ENCODE measurements at regions not wholly inside any gene's neighbourhood (a gene's known extent, or its start where the extent isn't known, plus 50 kb on each side); places are given as distances from the start of the nearest gene placed in this dataset.

GRCh38 chr2:175872005-175872348 is 130.1 kb downstream of the LNPK start (continued):
- no peak for TF ChIP-seq ZBTB33 (IDR thresholded peaks at IDR 0.05)

- no peaks in the 10 kb centered on the region for H3K4me1 ChIP-seq (ENCODE audit: control insufficient read depth in 4 of 4, insufficient read depth in 4 of 4, low read length in 3 of 4)
- 82% methylated on average over 3 of the region's 3 CpGs for WGBS
- TF ChIP-seq, protein P1, sequence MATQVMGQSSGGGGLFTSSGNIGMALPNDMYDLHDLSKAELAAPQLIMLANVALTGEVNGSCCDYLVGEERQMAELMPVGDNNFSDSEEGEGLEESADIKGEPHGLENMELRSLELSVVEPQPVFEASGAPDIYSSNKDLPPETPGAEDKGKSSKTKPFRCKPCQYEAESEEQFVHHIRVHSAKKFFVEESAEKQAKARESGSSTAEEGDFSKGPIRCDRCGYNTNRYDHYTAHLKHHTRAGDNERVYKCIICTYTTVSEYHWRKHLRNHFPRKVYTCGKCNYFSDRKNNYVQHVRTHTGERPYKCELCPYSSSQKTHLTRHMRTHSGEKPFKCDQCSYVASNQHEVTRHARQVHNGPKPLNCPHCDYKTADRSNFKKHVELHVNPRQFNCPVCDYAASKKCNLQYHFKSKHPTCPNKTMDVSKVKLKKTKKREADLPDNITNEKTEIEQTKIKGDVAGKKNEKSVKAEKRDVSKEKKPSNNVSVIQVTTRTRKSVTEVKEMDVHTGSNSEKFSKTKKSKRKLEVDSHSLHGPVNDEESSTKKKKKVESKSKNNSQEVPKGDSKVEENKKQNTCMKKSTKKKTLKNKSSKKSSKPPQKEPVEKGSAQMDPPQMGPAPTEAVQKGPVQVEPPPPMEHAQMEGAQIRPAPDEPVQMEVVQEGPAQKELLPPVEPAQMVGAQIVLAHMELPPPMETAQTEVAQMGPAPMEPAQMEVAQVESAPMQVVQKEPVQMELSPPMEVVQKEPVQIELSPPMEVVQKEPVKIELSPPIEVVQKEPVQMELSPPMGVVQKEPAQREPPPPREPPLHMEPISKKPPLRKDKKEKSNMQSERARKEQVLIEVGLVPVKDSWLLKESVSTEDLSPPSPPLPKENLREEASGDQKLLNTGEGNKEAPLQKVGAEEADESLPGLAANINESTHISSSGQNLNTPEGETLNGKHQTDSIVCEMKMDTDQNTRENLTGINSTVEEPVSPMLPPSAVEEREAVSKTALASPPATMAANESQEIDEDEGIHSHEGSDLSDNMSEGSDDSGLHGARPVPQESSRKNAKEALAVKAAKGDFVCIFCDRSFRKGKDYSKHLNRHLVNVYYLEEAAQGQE (IDR thresholded peaks at IDR 0.05), result no peak
- TF ChIP-seq TAF1 (conservative IDR thresholded peaks at IDR 0.05), result no peak
- TF ChIP-seq HNF4A (conservative IDR thresholded peaks at IDR 0.05), result no peak
- TF ChIP-seq RAD21 (IDR thresholded peaks at IDR 0.05), result no peak
- no peak for TF ChIP-seq EGR1 (IDR thresholded peaks at IDR 0.05; ENCODE audit: low read depth in 2 of 2)
- TF ChIP-seq GABPA (IDR thresholded peaks at IDR 0.05 in 1 of 2, conservative IDR thresholded peaks at IDR 0.05 in 1 of 2), result no peak
- no peak for TF ChIP-seq ZBTB33 (IDR thresholded peaks at IDR 0.05)
- TF ChIP-seq, protein P2, sequence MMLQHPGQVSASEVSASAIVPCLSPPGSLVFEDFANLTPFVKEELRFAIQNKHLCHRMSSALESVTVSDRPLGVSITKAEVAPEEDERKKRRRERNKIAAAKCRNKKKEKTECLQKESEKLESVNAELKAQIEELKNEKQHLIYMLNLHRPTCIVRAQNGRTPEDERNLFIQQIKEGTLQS (IDR thresholded peaks at IDR 0.05), result no peak
- TF ChIP-seq FOXA1 (IDR thresholded peaks at IDR 0.05), result no peak
- TF ChIP-seq SP1 (IDR thresholded peaks at IDR 0.05), result no peak
- no peak for TF ChIP-seq HNF4G (IDR thresholded peaks at IDR 0.05)
- TF ChIP-seq RXRA (IDR thresholded peaks at IDR 0.05), result no peak
- no peak for TF ChIP-seq YY1 (IDR thresholded peaks at IDR 0.05)
- TF ChIP-seq FOXA2 (IDR thresholded peaks at IDR 0.05), result no peak
- TF ChIP-seq, protein P3, sequence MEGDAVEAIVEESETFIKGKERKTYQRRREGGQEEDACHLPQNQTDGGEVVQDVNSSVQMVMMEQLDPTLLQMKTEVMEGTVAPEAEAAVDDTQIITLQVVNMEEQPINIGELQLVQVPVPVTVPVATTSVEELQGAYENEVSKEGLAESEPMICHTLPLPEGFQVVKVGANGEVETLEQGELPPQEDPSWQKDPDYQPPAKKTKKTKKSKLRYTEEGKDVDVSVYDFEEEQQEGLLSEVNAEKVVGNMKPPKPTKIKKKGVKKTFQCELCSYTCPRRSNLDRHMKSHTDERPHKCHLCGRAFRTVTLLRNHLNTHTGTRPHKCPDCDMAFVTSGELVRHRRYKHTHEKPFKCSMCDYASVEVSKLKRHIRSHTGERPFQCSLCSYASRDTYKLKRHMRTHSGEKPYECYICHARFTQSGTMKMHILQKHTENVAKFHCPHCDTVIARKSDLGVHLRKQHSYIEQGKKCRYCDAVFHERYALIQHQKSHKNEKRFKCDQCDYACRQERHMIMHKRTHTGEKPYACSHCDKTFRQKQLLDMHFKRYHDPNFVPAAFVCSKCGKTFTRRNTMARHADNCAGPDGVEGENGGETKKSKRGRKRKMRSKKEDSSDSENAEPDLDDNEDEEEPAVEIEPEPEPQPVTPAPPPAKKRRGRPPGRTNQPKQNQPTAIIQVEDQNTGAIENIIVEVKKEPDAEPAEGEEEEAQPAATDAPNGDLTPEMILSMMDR (IDR thresholded peaks at IDR 0.05; ENCODE audit: low read depth, low read length, missing input control), result no peak
- no peak overlapping the region for H3K9ac ChIP-seq (ENCODE audit: low read depth in 1 of 2, low read length in 2 of 2)
- H3K4me3 ChIP-seq (ENCODE audit: low read depth in 1 of 3, low read length in 3 of 3), result no peak overlapping the region
- H3K27ac ChIP-seq (ENCODE audit: low read depth in 1 of 2, low read length in 2 of 2), result no peak overlapping the region
- no peak for DNase-seq (ENCODE audit: low spot score)
- H3K27me3 ChIP-seq (ENCODE audit: control insufficient read depth in 4 of 4, insufficient read depth in 4 of 4, low read length in 3 of 4), result peaks cover 0 to 2% (median 0%) of the 10 kb centered on the region in 4 donors
- H3K9me3 ChIP-seq (ENCODE audit: control insufficient read depth in 4 of 4, low read length in 3 of 4), result no peaks in the 10 kb centered on the region
- no peaks in the 10 kb centered on the region for H3K36me3 ChIP-seq (ENCODE audit: control insufficient read depth in 4 of 4, insufficient read depth in 3 of 4, low read depth in 1 of 4, low read length in 3 of 4)
Measured at GRCh38 chr2:175871331-175872004, 130.6 kb downstream of the LNPK start.
